ENCODE measurements at regions not wholly inside any gene's neighbourhood (a gene's known extent, or its start where the extent isn't known, plus 50 kb on each side); places are given as distances from the start of the nearest gene placed in this dataset.
"Not testable (repeated sequence)": the region's sequence is repeated elsewhere in the genome, so short reads cannot be mapped to it uniquely, and the experiment has no call there.

DNA sequence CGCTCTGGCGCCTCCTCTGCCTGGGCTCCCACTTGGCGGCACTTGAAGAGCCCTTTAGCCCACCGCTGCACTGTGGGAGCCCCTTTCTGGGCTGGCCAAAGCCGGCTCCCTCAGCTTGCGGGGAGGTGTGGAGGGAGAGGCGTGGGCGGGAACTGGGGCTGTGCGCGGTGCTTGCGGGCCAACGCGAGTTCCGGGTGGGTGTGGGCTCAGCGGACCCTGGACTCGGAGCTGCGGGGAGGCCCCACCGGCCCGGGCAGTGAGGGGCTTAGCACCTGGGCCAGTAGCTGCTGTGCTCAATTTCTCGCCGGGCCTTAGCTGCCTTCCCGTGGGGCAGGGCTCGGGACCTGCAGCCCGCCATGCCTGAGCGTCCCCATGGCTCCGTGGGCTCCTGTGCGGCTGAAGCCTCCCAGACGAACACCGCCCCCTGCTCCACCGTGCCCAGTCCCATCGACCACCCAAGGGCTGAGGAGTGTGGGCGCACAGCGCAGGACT, 216.2 kb downstream of the FGFR2 start:
- not testable (repeated sequence) for H3K36me3 Mint-ChIP-seq (ENCODE audit: low read depth); H3K9me3 ChIP-seq (ENCODE audit: control insufficient read depth, low read length, poor library complexity, severe bottlenecking); H3K4me3 Mint-ChIP-seq; H3K27ac Mint-ChIP-seq; ATAC-seq; H3K4me1 Mint-ChIP-seq; DNase-seq; H3K27me3 Mint-ChIP-seq

DNA sequence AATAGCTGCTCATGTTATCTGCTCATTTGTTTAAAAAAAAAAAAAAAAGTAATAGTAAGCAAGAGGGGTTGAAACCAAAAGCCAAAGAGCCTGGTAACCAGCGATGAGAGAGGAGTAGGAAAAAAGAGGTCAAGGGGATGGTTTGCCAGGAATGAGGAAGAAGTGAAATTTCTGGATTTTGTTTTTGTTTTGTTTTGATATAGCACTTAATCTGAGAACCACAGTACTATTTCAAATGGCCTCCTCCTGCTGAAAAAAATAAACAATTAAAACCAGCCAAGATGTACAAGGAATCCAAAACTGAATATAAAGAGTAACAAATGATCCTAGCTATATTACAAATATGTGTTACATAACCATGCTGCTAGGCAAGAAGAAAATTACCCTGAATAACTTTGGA, 213.1 kb downstream of the FGFR2 start:
- H3K27me3 Mint-ChIP-seq = no peaks in the 10 kb centered on the region
- H3K4me1 Mint-ChIP-seq = no peaks in the 10 kb centered on the region
- peaks cover 3% of the 10 kb centered on the region for H3K9me3 ChIP-seq (ENCODE audit: control insufficient read depth, low read length, poor library complexity, severe bottlenecking)
- no peak overlapping the region for H3K4me3 Mint-ChIP-seq
- no peak overlapping the region for H3K27ac Mint-ChIP-seq
- H3K36me3 Mint-ChIP-seq (ENCODE audit: low read depth) = no peaks in the 10 kb centered on the region
- DNase-seq (no peak), ATAC-seq (no peak)

DNA sequence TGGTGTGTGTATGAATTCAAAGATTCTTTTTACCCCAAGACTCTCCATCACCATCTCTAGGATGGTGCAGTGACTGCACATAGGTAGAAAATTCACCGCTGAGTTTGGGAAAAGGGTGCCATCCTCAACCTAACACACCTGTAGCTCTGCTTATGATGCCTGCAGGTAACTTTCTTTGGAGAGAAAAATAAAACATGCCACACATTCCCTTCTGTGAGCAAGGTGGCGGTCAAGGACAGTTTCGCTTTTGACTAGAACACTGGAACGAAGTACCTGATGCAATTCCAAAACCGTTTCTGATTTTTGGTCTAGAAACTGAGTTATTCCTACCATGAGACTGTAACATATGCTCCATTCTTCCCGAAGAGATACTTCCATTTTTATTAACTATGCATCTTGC, 205.6 kb downstream of the FGFR2 start:
- H3K4me3 Mint-ChIP-seq = no peak overlapping the region
- no peak overlapping the region for H3K27ac Mint-ChIP-seq
- H3K9me3 ChIP-seq (ENCODE audit: control insufficient read depth, low read length, poor library complexity, severe bottlenecking) = no peaks in the 10 kb centered on the region
- H3K36me3 Mint-ChIP-seq (ENCODE audit: low read depth) = no peaks in the 10 kb centered on the region
- no peak for ATAC-seq
- H3K4me1 Mint-ChIP-seq = no peaks in the 10 kb centered on the region
- H3K27me3 Mint-ChIP-seq = no peaks in the 10 kb centered on the region
- no peak for DNase-seq

DNA sequence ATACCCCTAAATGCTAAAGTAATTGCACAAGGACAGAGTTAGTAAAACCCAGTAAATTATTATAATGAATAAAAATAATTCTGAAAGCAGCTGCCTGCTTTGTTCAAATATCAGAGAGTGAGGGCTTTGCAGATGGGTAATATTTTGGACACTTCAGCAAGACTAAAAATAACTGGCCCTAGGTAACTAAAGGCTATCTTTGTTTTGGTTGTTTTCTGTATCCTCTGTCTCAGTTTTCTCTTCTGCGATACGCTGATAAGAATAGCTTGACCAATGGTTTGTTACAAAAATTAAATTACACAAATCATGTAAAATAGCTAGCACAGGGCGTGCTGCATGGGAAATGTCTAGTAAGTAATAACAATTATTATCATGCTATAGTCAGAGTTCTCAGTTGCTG, 204.7 kb downstream of the FGFR2 start:
- H3K4me3 Mint-ChIP-seq = no peak overlapping the region
- H3K27me3 Mint-ChIP-seq = no peaks in the 10 kb centered on the region
- H3K4me1 Mint-ChIP-seq = no peaks in the 10 kb centered on the region
- no peaks in the 10 kb centered on the region for H3K36me3 Mint-ChIP-seq (ENCODE audit: low read depth)
- DNase-seq (no peak), ATAC-seq (no peak)
- no peaks in the 10 kb centered on the region for H3K9me3 ChIP-seq (ENCODE audit: control insufficient read depth, low read length, poor library complexity, severe bottlenecking)
- no peak overlapping the region for H3K27ac Mint-ChIP-seq

DNA sequence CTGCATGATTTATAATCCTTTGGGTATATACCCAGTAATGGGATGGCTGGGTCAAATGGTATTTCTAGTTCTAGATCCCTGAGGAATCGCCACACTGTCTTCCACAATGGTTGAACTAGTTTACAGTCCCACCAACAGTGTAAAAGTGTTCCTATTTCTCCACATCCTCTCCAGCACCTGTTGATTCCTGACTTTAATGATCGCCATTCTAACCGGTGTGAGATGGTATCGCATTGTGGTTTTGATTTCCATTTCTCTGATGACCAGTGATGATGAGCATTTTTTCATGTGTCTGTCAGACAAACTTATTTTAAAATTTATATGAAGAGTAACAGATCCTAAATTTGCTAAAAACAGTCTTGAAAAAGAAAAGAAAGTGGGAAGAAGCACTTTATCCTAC, 197.7 kb downstream of the FGFR2 start:
- H3K4me3 Mint-ChIP-seq; DNase-seq; H3K27ac Mint-ChIP-seq; H3K27me3 Mint-ChIP-seq; H3K9me3 ChIP-seq (ENCODE audit: control insufficient read depth, low read length, poor library complexity, severe bottlenecking); H3K36me3 Mint-ChIP-seq (ENCODE audit: low read depth); ATAC-seq; H3K4me1 Mint-ChIP-seq: not testable (repeated sequence)

DNA sequence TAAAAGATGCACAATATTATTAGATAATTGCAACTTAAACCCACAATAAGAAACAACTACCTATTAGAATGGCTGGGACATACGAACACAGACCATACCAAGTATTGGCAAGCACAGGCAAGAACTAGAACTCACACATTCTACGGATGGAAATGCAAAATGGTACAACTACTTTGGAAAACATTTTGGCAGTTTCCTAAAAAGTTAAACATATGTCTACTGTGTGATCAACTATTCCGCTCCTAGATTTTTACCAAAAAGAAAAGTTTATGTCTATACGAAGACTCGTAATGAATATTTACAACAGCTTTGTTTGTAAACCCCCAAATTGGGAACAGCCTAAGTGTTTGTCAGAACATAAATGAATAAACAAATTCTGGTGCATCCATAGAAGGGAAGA, 194.7 kb downstream of the FGFR2 start:
- Mint-ChIP-seq H3K4me3 (no peak overlapping the region), H3K36me3 (ENCODE audit: low read depth) (no peaks in the 10 kb centered on the region), H3K27ac (no peak overlapping the region), H3K4me1 (no peaks in the 10 kb centered on the region), H3K27me3 (no peaks in the 10 kb centered on the region)
- H3K9me3 ChIP-seq (ENCODE audit: control insufficient read depth, low read length, poor library complexity, severe bottlenecking) = no peaks in the 10 kb centered on the region
- DNase-seq (no peak), ATAC-seq (no peak)

DNA sequence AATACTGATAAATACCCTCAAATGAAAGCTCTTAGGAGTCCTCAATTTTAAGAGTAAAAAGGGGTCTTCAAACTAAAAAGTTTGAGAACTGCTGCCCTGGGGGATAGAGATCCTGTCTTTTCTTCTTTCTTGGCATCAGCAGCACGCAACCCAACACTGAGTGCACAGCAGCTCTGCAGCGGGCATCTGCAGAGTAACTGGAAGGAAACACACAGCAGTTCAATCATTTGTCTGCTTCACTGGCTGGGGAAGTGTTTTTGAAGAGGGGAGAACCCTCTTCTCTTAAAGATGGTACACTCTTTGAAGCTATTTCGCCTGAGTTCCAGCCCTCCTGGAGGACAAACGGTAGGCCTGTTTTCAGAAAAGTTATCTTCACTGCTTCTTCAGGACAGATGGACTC, 193.6 kb downstream of the FGFR2 start:
- H3K27ac Mint-ChIP-seq = no peak overlapping the region
- H3K4me1 Mint-ChIP-seq = no peaks in the 10 kb centered on the region

DNA sequence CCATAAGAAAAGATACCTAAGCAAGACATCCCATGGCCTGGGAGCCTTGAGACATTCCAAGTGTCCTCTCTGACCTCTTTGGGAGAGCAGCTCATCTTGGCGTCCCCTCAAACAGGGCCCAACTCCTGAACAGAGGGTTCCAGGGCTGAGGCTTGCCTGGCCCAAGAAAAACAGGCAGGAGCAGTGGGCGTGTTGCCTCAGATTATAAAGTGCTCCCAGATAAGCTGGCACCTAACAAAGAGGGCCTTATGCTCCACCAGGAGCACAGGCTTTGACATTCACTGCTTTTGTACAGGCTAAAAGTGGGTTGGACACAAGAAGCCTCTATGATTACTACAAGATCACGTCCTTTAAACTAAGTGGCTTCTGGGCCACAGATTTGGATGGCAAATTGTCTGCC, 193.1 kb downstream of the FGFR2 start:
- H3K4me1 Mint-ChIP-seq = no peaks in the 10 kb centered on the region
- H3K9me3 ChIP-seq (ENCODE audit: control insufficient read depth, low read length, poor library complexity, severe bottlenecking) = no peaks in the 10 kb centered on the region
- no peaks in the 10 kb centered on the region for H3K36me3 Mint-ChIP-seq (ENCODE audit: low read depth)
- no peak overlapping the region for H3K4me3 Mint-ChIP-seq
- H3K27me3 Mint-ChIP-seq = no peaks in the 10 kb centered on the region
- DNase-seq (no peak), ATAC-seq (no peak)
- H3K27ac Mint-ChIP-seq = no peak overlapping the region

More for the DNA sequence above, 193.6 kb downstream of the FGFR2 start:
- no peak for DNase-seq
- H3K27me3 Mint-ChIP-seq = no peaks in the 10 kb centered on the region
- H3K9me3 ChIP-seq (ENCODE audit: control insufficient read depth, low read length, poor library complexity, severe bottlenecking) = no peaks in the 10 kb centered on the region
- H3K36me3 Mint-ChIP-seq (ENCODE audit: low read depth) = no peaks in the 10 kb centered on the region
- no peak for ATAC-seq
- no peak overlapping the region for H3K4me3 Mint-ChIP-seq

DNA sequence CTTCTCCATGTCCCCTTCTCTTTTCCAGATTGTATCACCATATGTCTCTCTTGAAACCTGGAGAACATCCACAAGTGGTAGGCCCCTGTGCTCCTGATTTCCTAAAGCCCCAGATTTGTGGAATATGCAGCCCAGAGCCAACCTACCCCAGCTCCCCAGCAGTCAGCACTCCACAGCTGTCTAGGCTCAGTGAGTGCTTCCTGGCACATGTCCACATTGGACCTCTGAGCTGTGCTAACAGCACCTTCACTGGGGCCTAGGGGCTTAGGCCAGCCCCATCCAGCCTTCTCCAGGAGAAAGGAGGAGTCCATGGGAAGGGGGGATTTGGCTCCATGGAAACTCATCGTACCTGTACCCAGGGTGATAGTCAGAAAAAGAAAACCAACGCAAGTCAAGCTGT, 192.7 kb downstream of the FGFR2 start:
- ATAC-seq = no peak
- no peaks in the 10 kb centered on the region for H3K4me1 Mint-ChIP-seq

DNA sequence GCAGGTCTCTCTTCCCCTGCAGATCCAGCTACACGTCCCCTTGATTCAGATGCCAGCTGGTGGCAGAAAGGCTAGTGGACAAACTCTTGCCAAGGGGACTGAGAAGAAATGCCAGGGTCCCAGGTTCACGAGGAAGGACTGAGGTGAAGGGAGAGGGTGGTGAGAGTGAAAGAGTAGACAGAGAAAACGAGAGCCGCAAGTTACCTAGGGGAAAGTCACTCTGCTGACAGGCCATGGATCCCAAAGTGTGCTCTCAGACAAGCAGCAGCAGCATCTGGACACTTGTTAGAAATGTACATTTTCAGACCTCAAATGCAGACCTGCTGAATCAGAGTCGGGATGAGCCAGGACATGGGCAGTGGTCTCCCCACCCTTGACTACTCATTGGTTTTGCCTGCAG, 192.3 kb downstream of the FGFR2 start:
- H3K27me3 Mint-ChIP-seq = no peaks in the 10 kb centered on the region
- no peak overlapping the region for H3K4me3 Mint-ChIP-seq
- H3K4me1 Mint-ChIP-seq = no peaks in the 10 kb centered on the region

More for the DNA sequence above, 192.7 kb downstream of the FGFR2 start:
- no peaks in the 10 kb centered on the region for H3K27me3 Mint-ChIP-seq
- no peak for DNase-seq
- no peak overlapping the region for H3K27ac Mint-ChIP-seq
- H3K9me3 ChIP-seq (ENCODE audit: control insufficient read depth, low read length, poor library complexity, severe bottlenecking) = no peaks in the 10 kb centered on the region
- H3K4me3 Mint-ChIP-seq = no peak overlapping the region
- no peaks in the 10 kb centered on the region for H3K36me3 Mint-ChIP-seq (ENCODE audit: low read depth)

DNA sequence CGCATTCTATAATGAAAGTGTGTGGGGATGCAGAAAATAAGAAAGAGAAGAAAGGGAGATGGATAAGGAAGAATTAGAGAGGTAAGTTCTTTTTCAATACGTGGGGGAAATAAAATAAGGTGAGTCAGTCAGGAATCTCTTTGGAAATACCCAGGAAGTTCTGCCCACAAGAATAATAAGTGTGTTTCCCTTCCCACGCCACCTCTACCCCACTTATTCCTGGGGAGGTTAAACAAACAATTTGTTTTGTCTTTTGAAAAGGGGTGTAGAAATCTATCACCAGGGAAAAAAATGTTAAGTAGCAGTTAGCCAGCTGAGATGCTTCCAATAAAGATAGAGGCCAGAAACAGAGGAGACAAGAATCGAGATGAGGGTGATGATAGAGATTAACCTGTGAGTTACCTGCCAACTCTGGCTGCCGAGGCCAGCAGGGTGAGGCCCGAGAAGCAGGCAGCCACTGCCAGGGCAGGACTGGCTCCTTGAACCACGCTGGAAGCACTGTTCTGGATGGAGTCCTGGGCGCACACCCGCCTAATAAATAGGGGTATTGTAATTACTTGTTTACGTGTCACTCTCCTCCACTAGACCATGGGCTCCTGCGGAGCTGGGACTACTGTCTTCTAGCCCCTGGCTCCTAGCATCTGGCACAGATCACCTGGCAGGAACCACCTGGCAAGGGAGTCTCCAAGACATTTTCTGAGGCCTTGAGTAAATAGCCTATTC, 191.3 kb downstream of the FGFR2 start:
- no peaks in the 10 kb centered on the region for H3K4me1 Mint-ChIP-seq

More for the DNA sequence above, 192.3 kb downstream of the FGFR2 start:
- no peaks in the 10 kb centered on the region for H3K9me3 ChIP-seq (ENCODE audit: control insufficient read depth, low read length, poor library complexity, severe bottlenecking)
- H3K36me3 Mint-ChIP-seq (ENCODE audit: low read depth) = no peaks in the 10 kb centered on the region
- DNase-seq (no peak), ATAC-seq (no peak)
- H3K27ac Mint-ChIP-seq = no peak overlapping the region

DNA sequence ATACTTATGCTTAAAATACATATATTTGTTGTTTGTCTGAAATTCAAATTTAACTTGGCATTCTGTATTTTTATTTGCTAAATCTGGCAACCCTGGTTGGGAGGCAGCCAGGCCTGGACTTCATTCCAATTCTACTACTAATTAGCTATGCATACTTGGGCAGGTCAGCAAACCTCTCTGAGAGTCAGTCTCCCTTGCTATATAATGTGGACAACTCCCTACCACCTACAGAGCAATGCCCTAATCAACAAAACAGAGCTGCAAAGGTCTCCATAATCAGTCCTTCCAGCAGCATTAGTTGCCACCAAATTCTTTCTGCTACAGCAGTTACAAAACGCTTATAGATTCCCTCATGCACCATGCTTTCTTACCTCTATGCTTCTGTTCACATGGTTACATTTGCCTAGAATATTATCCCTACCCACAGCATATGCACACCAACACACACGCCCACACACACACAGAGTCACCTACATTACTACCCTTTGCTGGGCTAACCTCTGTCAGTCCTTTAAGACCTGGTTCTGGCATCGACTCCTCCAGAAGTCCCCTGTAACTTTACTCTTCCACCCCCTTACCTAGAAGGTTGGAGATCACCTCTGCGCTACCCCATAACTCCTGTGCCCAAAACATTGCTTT, 188.7 kb downstream of the FGFR2 start:
- Mint-ChIP-seq H3K27me3 (no peaks in the 10 kb centered on the region), H3K36me3 (ENCODE audit: low read depth) (no peaks in the 10 kb centered on the region), H3K4me3 (no peak overlapping the region), H3K27ac (no peak overlapping the region), H3K4me1 (no peaks in the 10 kb centered on the region)
- H3K9me3 ChIP-seq (ENCODE audit: control insufficient read depth, low read length, poor library complexity, severe bottlenecking) = no peaks in the 10 kb centered on the region
- ATAC-seq (no peak), DNase-seq (no peak)

More for the DNA sequence above, 191.3 kb downstream of the FGFR2 start:
- Mint-ChIP-seq H3K27ac (no peak overlapping the region), H3K4me3 (no peak overlapping the region), H3K27me3 (no peaks in the 10 kb centered on the region), H3K36me3 (ENCODE audit: low read depth) (no peaks in the 10 kb centered on the region)
- DNase-seq (no peak), ATAC-seq (no peak)
- H3K9me3 ChIP-seq (ENCODE audit: control insufficient read depth, low read length, poor library complexity, severe bottlenecking) = no peaks in the 10 kb centered on the region

DNA sequence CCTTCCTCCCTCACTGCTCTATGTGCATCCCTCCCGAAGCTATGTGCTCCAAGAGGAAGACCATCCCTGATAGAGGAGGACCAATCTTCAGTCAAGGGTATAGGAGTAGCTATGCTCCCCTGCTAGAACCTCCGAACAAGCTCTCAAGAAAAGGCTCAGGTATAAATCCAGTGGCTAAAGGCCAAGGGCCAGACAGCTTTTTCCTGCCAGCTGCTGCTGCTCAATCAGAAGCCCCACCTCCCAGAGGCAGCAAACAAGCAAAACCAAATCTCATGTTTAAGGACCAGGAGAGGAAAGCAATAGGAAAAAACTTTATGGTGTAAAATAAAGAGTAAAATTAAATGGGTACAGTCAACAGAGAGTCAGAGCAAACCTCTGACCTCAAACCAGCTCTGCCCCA, 187.2 kb downstream of the FGFR2 start:
- Mint-ChIP-seq H3K4me1 (no peaks in the 10 kb centered on the region), H3K27ac (no peak overlapping the region), H3K27me3 (no peaks in the 10 kb centered on the region), H3K4me3 (no peak overlapping the region), H3K36me3 (ENCODE audit: low read depth) (no peaks in the 10 kb centered on the region)
- DNase-seq (no peak), ATAC-seq (no peak)
- no peaks in the 10 kb centered on the region for H3K9me3 ChIP-seq (ENCODE audit: control insufficient read depth, low read length, poor library complexity, severe bottlenecking)

DNA sequence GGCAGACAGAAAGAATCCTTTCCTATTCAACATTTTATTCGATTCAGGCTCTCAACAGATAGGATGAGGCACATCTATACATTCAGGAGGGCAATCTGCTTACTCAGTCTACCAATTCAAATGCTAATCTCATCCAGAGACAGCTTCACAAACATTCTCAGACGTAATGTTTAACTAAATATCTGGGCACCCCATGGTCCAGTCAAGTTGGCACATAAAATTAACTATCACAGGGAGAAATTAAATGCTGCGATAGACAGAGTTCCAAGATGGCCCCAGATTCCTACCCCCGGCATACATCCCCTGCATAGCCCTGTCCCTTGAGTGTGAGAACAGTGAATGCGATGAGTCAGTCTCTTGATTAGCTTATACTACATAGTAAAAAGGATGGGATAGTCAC, 184.3 kb downstream of the FGFR2 start:
- H3K9me3 ChIP-seq (ENCODE audit: control insufficient read depth, low read length, poor library complexity, severe bottlenecking) = no peaks in the 10 kb centered on the region
- H3K36me3 Mint-ChIP-seq (ENCODE audit: low read depth) = no peaks in the 10 kb centered on the region
- no peak overlapping the region for H3K4me3 Mint-ChIP-seq
- DNase-seq (no peak), ATAC-seq (no peak)
- no peak overlapping the region for H3K27ac Mint-ChIP-seq
- no peaks in the 10 kb centered on the region for H3K4me1 Mint-ChIP-seq
- no peaks in the 10 kb centered on the region for H3K27me3 Mint-ChIP-seq

Measured in T-helper 17 cell (primary cell).